ENCODE measurements at regions not wholly inside any gene's neighbourhood (a gene's known extent, or its start where the extent isn't known, plus 50 kb on each side); places are given as distances from the start of the nearest gene placed in this dataset.

GRCh38 chr11:100472727-100473389 lies 214.2 kb upstream of the ARHGAP42 start:
- TF ChIP-seq, protein P1, sequence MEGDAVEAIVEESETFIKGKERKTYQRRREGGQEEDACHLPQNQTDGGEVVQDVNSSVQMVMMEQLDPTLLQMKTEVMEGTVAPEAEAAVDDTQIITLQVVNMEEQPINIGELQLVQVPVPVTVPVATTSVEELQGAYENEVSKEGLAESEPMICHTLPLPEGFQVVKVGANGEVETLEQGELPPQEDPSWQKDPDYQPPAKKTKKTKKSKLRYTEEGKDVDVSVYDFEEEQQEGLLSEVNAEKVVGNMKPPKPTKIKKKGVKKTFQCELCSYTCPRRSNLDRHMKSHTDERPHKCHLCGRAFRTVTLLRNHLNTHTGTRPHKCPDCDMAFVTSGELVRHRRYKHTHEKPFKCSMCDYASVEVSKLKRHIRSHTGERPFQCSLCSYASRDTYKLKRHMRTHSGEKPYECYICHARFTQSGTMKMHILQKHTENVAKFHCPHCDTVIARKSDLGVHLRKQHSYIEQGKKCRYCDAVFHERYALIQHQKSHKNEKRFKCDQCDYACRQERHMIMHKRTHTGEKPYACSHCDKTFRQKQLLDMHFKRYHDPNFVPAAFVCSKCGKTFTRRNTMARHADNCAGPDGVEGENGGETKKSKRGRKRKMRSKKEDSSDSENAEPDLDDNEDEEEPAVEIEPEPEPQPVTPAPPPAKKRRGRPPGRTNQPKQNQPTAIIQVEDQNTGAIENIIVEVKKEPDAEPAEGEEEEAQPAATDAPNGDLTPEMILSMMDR (IDR thresholded peaks at IDR 0.05) = no peak
- no peaks in the 10 kb centered on the region for H3K36me3 ChIP-seq
- no peak for DNase-seq (ENCODE audit: low spot score)
- H3K4me1 ChIP-seq = peaks cover 0 to 9% of the 10 kb centered on the region in 2 donors
- H3K4me3 ChIP-seq = no peak overlapping the region
- no peak overlapping the region for H3K27ac ChIP-seq
- H3K27me3 ChIP-seq = no peaks in the 10 kb centered on the region
- H3K9me3 ChIP-seq = no peaks in the 10 kb centered on the region

DNA sequence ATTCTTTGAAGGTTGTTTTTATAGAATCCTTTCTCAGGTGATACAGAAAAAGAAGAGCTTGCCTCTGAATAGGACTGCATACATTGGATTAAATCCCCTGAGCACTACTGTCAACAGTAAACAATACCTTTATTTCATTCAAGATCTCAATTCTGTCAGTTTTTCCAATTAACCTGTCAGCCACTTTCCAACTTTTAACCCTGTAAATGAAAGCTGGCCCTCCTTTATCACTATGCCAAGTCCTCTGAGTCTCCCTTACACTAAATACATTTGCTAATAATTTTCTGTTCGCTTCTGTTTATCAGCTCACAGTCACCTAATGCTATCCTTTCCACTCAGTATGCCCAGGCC lies 213.7 kb upstream of the ARHGAP42 start:
- Histone ChIP-seq H3K4me3 (no peak overlapping the region), H3K4me1 (peaks cover 0 to 9% of the 10 kb centered on the region in 2 donors), H3K27me3 (no peaks in the 10 kb centered on the region), H3K9me3 (no peaks in the 10 kb centered on the region), H3K36me3 (no peaks in the 10 kb centered on the region), H3K27ac (no peak overlapping the region)
- no peak for DNase-seq (ENCODE audit: low spot score)
- TF ChIP-seq, protein P1 (IDR thresholded peaks at IDR 0.05) = no peak

DNA sequence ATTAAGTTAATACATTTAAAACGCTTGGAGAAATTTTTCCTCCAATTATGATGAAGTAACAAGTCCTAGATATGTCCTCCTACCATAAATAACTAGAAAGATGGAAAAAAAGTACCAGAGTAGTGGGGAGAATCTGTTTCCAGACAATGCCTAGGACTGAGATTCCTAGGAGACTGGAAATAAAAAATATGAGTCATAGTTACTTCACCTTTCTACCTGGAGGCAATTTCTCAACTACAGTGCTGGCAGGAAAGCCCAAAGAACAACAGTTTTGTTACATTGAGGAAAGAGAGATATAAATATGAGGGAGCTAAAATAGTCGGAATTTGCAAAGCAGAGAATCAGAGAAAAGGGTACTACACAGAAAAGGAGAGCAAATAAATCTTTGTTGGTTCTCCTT lies 202.1 kb upstream of the ARHGAP42 start:
- H3K36me3 ChIP-seq = no peaks in the 10 kb centered on the region
- peaks cover 0 to 13% of the 10 kb centered on the region in 2 donors for H3K9me3 ChIP-seq
- H3K4me1 ChIP-seq = no peaks in the 10 kb centered on the region
- no peaks in the 10 kb centered on the region for H3K27me3 ChIP-seq
- TF ChIP-seq, protein P1 (IDR thresholded peaks at IDR 0.05) = no peak
- no peak for DNase-seq (ENCODE audit: low spot score)
- H3K4me3 ChIP-seq = no peak overlapping the region
- no peak overlapping the region for H3K27ac ChIP-seq

DNA sequence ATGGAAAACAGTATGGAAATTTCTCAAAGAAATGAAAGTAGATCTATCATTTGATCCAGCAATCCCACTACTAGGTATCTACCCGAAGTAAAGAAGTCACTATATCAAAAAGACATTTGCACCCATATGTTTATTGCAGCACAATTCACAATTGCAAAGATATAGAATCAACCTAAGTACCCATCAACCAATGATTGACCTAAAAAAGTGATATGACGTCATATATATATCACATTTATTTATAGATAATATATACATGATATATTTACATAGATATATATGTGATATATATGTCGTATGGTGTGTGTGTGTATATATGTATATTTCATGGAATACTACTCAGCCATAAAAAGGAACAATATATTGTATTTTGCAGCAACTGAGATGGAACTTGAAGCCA lies 188.3 kb upstream of the ARHGAP42 start:
- no peaks in the 10 kb centered on the region for H3K4me1 ChIP-seq
- no peaks in the 10 kb centered on the region for H3K27me3 ChIP-seq
- DNase-seq (ENCODE audit: low spot score) = no peak
- H3K36me3 ChIP-seq = no peaks in the 10 kb centered on the region
- TF ChIP-seq, protein P1 (IDR thresholded peaks at IDR 0.05) = no peak
- no peak overlapping the region for H3K4me3 ChIP-seq
- no peak overlapping the region for H3K27ac ChIP-seq
- peaks cover 0 to 14% of the 10 kb centered on the region in 2 donors for H3K9me3 ChIP-seq

- no peaks in the 10 kb centered on the region for H3K36me3 ChIP-seq
- no peak for DNase-seq (ENCODE audit: low spot score)
- H3K27me3 ChIP-seq = no peaks in the 10 kb centered on the region
- H3K9me3 ChIP-seq = peaks cover 0 to 26% of the 10 kb centered on the region in 2 donors
- TF ChIP-seq, protein P1 (IDR thresholded peaks at IDR 0.05) = no peak
- no peak overlapping the region for H3K27ac ChIP-seq
- H3K4me1 ChIP-seq = no peaks in the 10 kb centered on the region
- H3K4me3 ChIP-seq = no peak overlapping the region
Observed at GRCh38 chr11:100501450-100501849, 185.6 kb upstream of the ARHGAP42 start.

DNA sequence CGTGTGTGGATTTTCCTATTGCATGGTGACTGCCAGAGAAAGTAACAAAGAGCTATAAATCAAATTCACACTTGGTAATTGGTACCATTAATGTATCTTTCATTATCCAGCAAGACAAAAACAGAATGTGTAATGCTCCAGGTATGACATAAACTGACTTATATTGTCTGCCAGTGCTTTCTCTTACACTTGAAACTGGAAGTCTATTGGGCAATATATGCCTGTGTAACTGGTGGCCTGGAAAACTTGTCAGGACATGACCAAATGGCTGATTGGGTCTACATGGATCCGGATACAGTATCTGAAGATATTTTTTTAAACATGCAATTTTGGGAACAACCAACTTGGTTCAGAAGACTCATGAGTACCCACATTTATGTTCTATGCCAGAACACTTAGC lies 174.6 kb upstream of the ARHGAP42 start:
- no peak overlapping the region for H3K27ac ChIP-seq
- TF ChIP-seq, protein P1 (IDR thresholded peaks at IDR 0.05) = no peak
- no peaks in the 10 kb centered on the region for H3K36me3 ChIP-seq
- H3K4me1 ChIP-seq = no peaks in the 10 kb centered on the region
- H3K4me3 ChIP-seq = no peak overlapping the region
- H3K9me3 ChIP-seq = no peaks in the 10 kb centered on the region
- DNase-seq (ENCODE audit: low spot score) = no peak
- no peaks in the 10 kb centered on the region for H3K27me3 ChIP-seq
